Gastrocnemius medialis (tissue), 4 donors: ENCODE measurements at regions not wholly inside any gene's neighbourhood (a gene's known extent, or its start where the extent isn't known, plus 50 kb on each side); places are given as distances from the start of the nearest gene placed in this dataset.

Experiments used
- CTCF ChIP-seq, 5 experiments: fragments of 450-650 bp in 3 of 5; fragments of 200-600 bp in 2 of 5; sonication (generic) in 2 of 5; IDR thresholded peaks in 4 of 5; conservative IDR thresholded peaks in 1 of 5; 1 replicate in 4 of 5; 2 replicates in 1 of 5; pipeline ENCODE4 v1.5.1; 2016 to 2019; ENCODE audit warnings: antibody characterized with exemption in 5 of 5, mild to moderate bottlenecking in 3 of 5, moderate library complexity in 3 of 5
- POLR2A ChIP-seq, 2 donors: fragments of 450-650 bp; IDR thresholded peaks; one replicate each; pipeline ENCODE4 v1.6.1; 2017; ENCODE audit warnings: antibody characterized with exemption in 2 of 2, mild to moderate bottlenecking in 2 of 2, moderate library complexity in 2 of 2

- TF ChIP-seq CTCF (IDR thresholded peaks at IDR 0.05 in 4 of 5, conservative IDR thresholded peaks at IDR 0.05 in 1 of 5), result no peak
- no peak for TF ChIP-seq POLR2A (IDR thresholded peaks at IDR 0.05)
These were observed 83.7 kb upstream of the EGLN3 start for GRCh38 chr14:34034447-34035176.
